HEK293 (cell line): ENCODE measurements at regions not wholly inside any gene's neighbourhood (a gene's known extent, or its start where the extent isn't known, plus 50 kb on each side); places are given as distances from the start of the nearest gene placed in this dataset.

Experiments
- CTCF ChIA-PET: fragments of 350-600 bp; formaldehyde crosslinking; extraction: SDS; loops from one replicate; lab custom pipeline; 2021; ENCODE audit warnings: antibody characterized with exemption; lab: Yijun Ruan, JAX
- POLR2A ChIA-PET: fragments of 300-600 bp; formaldehyde crosslinking; extraction: SDS; loops from one replicate; lab custom pipeline; 2020; ENCODE audit warnings: antibody characterized with exemption, inconsistent platforms; lab: Yijun Ruan, JAX
- H3K27ac ChIP-seq: fragments of 200-500 bp; sonication (Bioruptor generic); 2 replicates; pipeline ENCODE4 v1.5.1; 2014; ENCODE audit warnings: low read depth, low read length, control low read depth, inconsistent platforms; ENCODE audit errors: extremely low read depth
- H3K36me3 ChIP-seq, 2 experiments: fragments of 200-500 bp in 1 of 2; sonication (Bioruptor generic) in 1 of 2; 1 replicate in 1 of 2; 2 replicates in 1 of 2; pipeline ENCODE4 v1.5.1; 2014 to 2017; ENCODE audit warnings: inconsistent platforms in 2 of 2, low read length in 2 of 2; ENCODE audit not compliant: control insufficient read depth in 2 of 2, insufficient read depth in 1 of 2
- H3K4me1 ChIP-seq: fragments of 200-500 bp; sonication (Bioruptor generic); 2 replicates; pipeline ENCODE4 v1.5.1; 2014; ENCODE audit warnings: mild to moderate bottlenecking, low read length, inconsistent platforms; ENCODE audit not compliant: control insufficient read depth, insufficient read depth
- H3K4me3 ChIP-seq: 2 replicates; pipeline ENCODE4 v1.5.1; 2011; ENCODE audit warnings: low read depth, mild to moderate bottlenecking, control low read depth, low read length, moderate library complexity
- H3K9me3 ChIP-seq: fragments of 200-500 bp; sonication (Bioruptor generic); 2 replicates; pipeline ENCODE4 v1.5.1; 2014; ENCODE audit warnings: low read depth, low read length, inconsistent platforms; ENCODE audit not compliant: control insufficient read depth, insufficient read depth
- OSR2 ChIP-seq: fragments of 450-650 bp; formaldehyde crosslinking; IDR thresholded peaks from 2 replicates; pipeline ENCODE4 v1.5.1; 2016; ENCODE audit warnings: missing biosample characterization, missing genetic modification characterization
- PRDM10 ChIP-seq: fragments of 450-650 bp; formaldehyde crosslinking; IDR thresholded peaks from 2 replicates; pipeline ENCODE4 v1.5.1; 2016; ENCODE audit warnings: missing biosample characterization, missing genetic modification characterization
- REST ChIP-seq: fragments of 450-650 bp; formaldehyde crosslinking; IDR thresholded peaks from 2 replicates; pipeline ENCODE4 v1.5.1; 2016; ENCODE audit warnings: missing biosample characterization, missing genetic modification characterization
- YY2 ChIP-seq: fragments of 450-650 bp; formaldehyde crosslinking; IDR thresholded peaks from 2 replicates; pipeline ENCODE4 v1.5.1; 2016; ENCODE audit warnings: missing biosample characterization, missing genetic modification characterization
- ZBTB17 ChIP-seq: fragments of 450-650 bp; formaldehyde crosslinking; IDR thresholded peaks from 2 replicates; pipeline ENCODE4 v1.5.1; 2016; ENCODE audit warnings: missing biosample characterization, missing genetic modification characterization
- ZBTB48 ChIP-seq: fragments of 450-650 bp; formaldehyde crosslinking; IDR thresholded peaks from 2 replicates; pipeline ENCODE4 v1.5.1; 2016; ENCODE audit warnings: missing biosample characterization, missing genetic modification characterization
- ZIC2 ChIP-seq: fragments of 450-650 bp; formaldehyde crosslinking; IDR thresholded peaks from 2 replicates; pipeline ENCODE4 v1.5.1; 2016; ENCODE audit warnings: missing biosample characterization, missing genetic modification characterization
- ZNF223 ChIP-seq: fragments of 450-650 bp; formaldehyde crosslinking; IDR thresholded peaks from 2 replicates; pipeline ENCODE4 v1.5.1; 2016; ENCODE audit warnings: missing biosample characterization, missing genetic modification characterization
- ZNF292 ChIP-seq: fragments of 450-650 bp; formaldehyde crosslinking; IDR thresholded peaks from 2 replicates; pipeline ENCODE4 v1.5.1; 2016; ENCODE audit warnings: low read depth, missing biosample characterization, missing genetic modification characterization, borderline replicate concordance
- ZNF394 ChIP-seq: fragments of 450-650 bp; formaldehyde crosslinking; IDR thresholded peaks from 2 replicates; pipeline ENCODE4 v1.5.1; 2016; ENCODE audit warnings: missing biosample characterization, missing genetic modification characterization, mild to moderate bottlenecking, moderate library complexity, borderline replicate concordance
- ZNF423 ChIP-seq: fragments of 450-650 bp; formaldehyde crosslinking; IDR thresholded peaks from 2 replicates; pipeline ENCODE4 v1.5.1; 2016; ENCODE audit warnings: missing biosample characterization, missing genetic modification characterization
- ZNF501 ChIP-seq: fragments of 450-650 bp; formaldehyde crosslinking; IDR thresholded peaks from 2 replicates; pipeline ENCODE4 v1.5.1; 2016; ENCODE audit warnings: missing biosample characterization, missing genetic modification characterization
- ZNF561 ChIP-seq: fragments of 450-650 bp; IDR thresholded peaks from 2 replicates; pipeline ENCODE4 v1.5.1; 2018; ENCODE audit warnings: missing biosample characterization, missing genetic modification characterization, borderline replicate concordance
- ZNF639 ChIP-seq: fragments of 450-650 bp; formaldehyde crosslinking; IDR thresholded peaks from 2 replicates; pipeline ENCODE4 v1.5.1; 2016; ENCODE audit warnings: missing biosample characterization, missing genetic modification characterization
- ZNF658 ChIP-seq: fragments of 450-650 bp; formaldehyde crosslinking; IDR thresholded peaks from 2 replicates; pipeline ENCODE4; 2016; ENCODE audit warnings: missing biosample characterization, missing genetic modification characterization
- ZNF677 ChIP-seq: fragments of 450-650 bp; IDR thresholded peaks from 2 replicates; pipeline ENCODE4 v1.5.0; 2018; ENCODE audit warnings: missing biosample characterization, mild to moderate bottlenecking, missing genetic modification characterization, moderate library complexity
- ZNF747 ChIP-seq: fragments of 450-650 bp; formaldehyde crosslinking; IDR thresholded peaks from 2 replicates; pipeline ENCODE4 v1.5.1; 2016; ENCODE audit warnings: missing biosample characterization, missing genetic modification characterization
- ZNF843 ChIP-seq: fragments of 450-650 bp; formaldehyde crosslinking; IDR thresholded peaks from 2 replicates; pipeline ENCODE4 v1.5.1; 2016; ENCODE audit warnings: missing biosample characterization, missing genetic modification characterization
- ZXDB ChIP-seq: fragments of 450-650 bp; formaldehyde crosslinking; IDR thresholded peaks from 2 replicates; pipeline ENCODE4 v1.5.1; 2016; ENCODE audit warnings: missing biosample characterization, missing genetic modification characterization
- TF ChIP-seq, protein P1 (sequence below): fragments of 450-650 bp; formaldehyde crosslinking; IDR thresholded peaks from 2 replicates; pipeline ENCODE4 v1.5.1; 2017; ENCODE audit warnings: missing biosample characterization, missing genetic modification characterization
- TF ChIP-seq, protein P2 (sequence below): fragments of 450-650 bp; formaldehyde crosslinking; IDR thresholded peaks from 2 replicates; pipeline ENCODE4 v1.5.1; 2016; ENCODE audit warnings: missing biosample characterization, missing genetic modification characterization
- TF ChIP-seq, protein P3 (sequence below): fragments of 450-650 bp; formaldehyde crosslinking; IDR thresholded peaks from 2 replicates; pipeline ENCODE4 v1.5.1; 2016; ENCODE audit warnings: missing biosample characterization, missing genetic modification characterization, borderline replicate concordance

DNA sequence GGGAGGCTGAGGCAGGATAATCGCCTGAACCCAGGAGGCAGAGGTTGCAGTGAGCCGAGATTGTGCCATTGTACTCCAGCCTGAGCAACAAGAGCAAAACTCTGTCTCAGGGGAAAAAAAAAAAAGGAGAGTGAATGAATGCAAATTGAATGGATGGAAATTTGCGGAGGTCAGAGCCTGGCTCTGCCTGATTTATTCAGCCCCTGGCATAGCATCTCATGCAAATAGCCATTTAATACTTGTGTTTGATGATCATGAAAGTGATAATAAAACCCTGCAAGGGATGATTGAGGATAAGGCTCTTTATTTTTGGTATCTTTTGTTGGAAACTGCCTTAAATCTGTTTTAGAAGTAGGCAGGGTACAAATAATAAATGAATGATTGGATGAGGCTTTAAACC lies 133.0 kb upstream of the SEMA6D start:
- Histone ChIP-seq H3K36me3 (no peaks in the 10 kb centered on the region), H3K9me3 (no peaks in the 10 kb centered on the region), H3K27ac (no peak overlapping the region), H3K4me3 (no peak overlapping the region), H3K4me1 (peaks cover 26% of the 10 kb centered on the region)
- CTCF ChIA-PET, result no interaction called here
- no peak for TF ChIP-seq ZIC2 (tag by site-specific recombination)
- TF ChIP-seq ZNF223, result no peak
- no peak for TF ChIP-seq ZNF292 (tag by site-specific recombination)
- TF ChIP-seq, protein P1, sequence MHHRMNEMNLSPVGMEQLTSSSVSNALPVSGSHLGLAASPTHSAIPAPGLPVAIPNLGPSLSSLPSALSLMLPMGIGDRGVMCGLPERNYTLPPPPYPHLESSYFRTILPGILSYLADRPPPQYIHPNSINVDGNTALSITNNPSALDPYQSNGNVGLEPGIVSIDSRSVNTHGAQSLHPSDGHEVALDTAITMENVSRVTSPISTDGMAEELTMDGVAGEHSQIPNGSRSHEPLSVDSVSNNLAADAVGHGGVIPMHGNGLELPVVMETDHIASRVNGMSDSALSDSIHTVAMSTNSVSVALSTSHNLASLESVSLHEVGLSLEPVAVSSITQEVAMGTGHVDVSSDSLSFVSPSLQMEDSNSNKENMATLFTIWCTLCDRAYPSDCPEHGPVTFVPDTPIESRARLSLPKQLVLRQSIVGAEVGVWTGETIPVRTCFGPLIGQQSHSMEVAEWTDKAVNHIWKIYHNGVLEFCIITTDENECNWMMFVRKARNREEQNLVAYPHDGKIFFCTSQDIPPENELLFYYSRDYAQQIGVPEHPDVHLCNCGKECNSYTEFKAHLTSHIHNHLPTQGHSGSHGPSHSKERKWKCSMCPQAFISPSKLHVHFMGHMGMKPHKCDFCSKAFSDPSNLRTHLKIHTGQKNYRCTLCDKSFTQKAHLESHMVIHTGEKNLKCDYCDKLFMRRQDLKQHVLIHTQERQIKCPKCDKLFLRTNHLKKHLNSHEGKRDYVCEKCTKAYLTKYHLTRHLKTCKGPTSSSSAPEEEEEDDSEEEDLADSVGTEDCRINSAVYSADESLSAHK, result no peak
- TF ChIP-seq, protein P2, sequence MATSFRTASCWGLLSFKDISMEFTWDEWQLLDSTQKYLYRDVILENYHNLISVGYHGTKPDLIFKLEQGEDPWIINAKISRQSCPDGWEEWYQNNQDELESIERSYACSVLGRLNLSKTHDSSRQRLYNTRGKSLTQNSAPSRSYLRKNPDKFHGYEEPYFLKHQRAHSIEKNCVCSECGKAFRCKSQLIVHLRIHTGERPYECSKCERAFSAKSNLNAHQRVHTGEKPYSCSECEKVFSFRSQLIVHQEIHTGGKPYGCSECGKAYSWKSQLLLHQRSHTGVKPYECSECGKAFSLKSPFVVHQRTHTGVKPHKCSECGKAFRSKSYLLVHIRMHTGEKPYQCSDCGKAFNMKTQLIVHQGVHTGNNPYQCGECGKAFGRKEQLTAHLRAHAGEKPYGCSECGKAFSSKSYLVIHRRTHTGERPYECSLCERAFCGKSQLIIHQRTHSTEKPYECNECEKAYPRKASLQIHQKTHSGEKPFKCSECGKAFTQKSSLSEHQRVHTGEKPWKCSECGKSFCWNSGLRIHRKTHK, result no peak
- TF ChIP-seq ZNF639 (tag by site-specific recombination), result no peak
- TF ChIP-seq ZNF747 (tag by site-specific recombination), result no peak
- no peak for TF ChIP-seq ZBTB17 (tag by site-specific recombination)
- TF ChIP-seq, protein P3, sequence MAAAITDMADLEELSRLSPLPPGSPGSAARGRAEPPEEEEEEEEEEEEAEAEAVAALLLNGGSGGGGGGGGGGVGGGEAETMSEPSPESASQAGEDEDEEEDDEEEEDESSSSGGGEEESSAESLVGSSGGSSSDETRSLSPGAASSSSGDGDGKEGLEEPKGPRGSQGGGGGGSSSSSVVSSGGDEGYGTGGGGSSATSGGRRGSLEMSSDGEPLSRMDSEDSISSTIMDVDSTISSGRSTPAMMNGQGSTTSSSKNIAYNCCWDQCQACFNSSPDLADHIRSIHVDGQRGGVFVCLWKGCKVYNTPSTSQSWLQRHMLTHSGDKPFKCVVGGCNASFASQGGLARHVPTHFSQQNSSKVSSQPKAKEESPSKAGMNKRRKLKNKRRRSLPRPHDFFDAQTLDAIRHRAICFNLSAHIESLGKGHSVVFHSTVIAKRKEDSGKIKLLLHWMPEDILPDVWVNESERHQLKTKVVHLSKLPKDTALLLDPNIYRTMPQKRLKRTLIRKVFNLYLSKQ, result no peak
- TF ChIP-seq REST (tag by site-specific recombination), result no peak
- no peak for TF ChIP-seq ZNF658
- TF ChIP-seq ZBTB48, result no peak
- TF ChIP-seq ZNF501 (tag by site-specific recombination), result no peak
- TF ChIP-seq ZNF677 (tag by site-specific recombination), result no peak
- no peak for TF ChIP-seq YY2 (tag by site-specific recombination)
- POLR2A ChIA-PET, result no interaction called here

DNA sequence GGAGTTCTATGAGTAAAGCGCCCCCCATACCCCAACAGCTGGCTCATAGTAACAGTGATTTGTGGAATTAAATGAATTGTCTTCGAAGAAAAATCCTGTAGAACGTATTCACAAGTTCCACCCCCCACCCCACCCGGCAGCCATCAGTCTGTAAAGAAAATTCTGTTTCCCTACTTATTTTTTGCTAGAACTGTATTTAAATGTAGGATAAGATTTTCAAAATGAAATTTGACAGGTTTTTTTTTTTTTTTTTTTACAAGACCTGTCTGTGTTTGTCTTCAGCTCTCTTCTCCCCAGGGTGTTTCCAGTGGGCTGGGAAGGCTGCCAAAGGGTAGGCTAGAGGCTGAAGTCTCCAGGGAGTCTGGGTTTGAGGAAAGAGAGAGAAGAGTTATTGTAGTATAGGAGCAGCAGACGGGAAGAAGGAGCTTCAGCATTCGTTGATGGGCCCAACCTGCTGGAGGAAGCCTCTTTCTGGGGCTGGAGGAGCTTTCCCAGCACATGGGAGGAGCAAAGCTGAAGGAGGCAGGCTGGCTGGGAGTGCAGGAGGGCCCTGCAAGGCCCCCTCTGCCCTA lies 130.6 kb upstream of the SEMA6D start:
- H3K27ac ChIP-seq, result peak overlapping the region; percentile 69; the same call in 1 of the 2 replicates
- no peaks in the 10 kb centered on the region for H3K36me3 ChIP-seq
- H3K4me3 ChIP-seq, result no peak overlapping the region
- H3K9me3 ChIP-seq, result no peaks in the 10 kb centered on the region
- H3K4me1 ChIP-seq, result peaks cover 26% of the 10 kb centered on the region
- ChIA-PET POLR2A (interaction anchor here (0.6 to 1.0 kb wide), 4 partner anchors 21 to 125 kb away, joined by 3 to 4 read pairs (median 3); no protein-coding TSS in a partner anchor), CTCF (no interaction called here)
- no peak for TF ChIP-seq ZNF561
- TF ChIP-seq ZXDB, result 0 out of 2 replicates have a peak, but pooled peaks have one; percentile 24
- peak; percentile 92 for TF ChIP-seq ZNF423 (tag by site-specific recombination)
- peak; percentile 92 for TF ChIP-seq ZNF394
- TF ChIP-seq OSR2, result peak; percentile 39; the same call in 1 of the 2 replicates
- 0 out of 2 replicates have a peak, but pooled peaks have one; percentile 22 for TF ChIP-seq PRDM10 (tag by site-specific recombination)
- 0 out of 2 replicates have a peak, but pooled peaks have one; percentile 20 for TF ChIP-seq ZNF843 (tag by site-specific recombination)
